GM19455 (cell line): ENCODE measurements at regions not wholly inside any gene's neighbourhood (a gene's known extent, or its start where the extent isn't known, plus 50 kb on each side); places are given as distances from the start of the nearest gene placed in this dataset.

Experiments
- ATAC-seq: cut with Tn5 transposase; IDR thresholded peaks from one replicate; pipeline ENCODE4 v1.9.1; 2021; ENCODE audit not compliant: unreplicated experiment

DNA sequence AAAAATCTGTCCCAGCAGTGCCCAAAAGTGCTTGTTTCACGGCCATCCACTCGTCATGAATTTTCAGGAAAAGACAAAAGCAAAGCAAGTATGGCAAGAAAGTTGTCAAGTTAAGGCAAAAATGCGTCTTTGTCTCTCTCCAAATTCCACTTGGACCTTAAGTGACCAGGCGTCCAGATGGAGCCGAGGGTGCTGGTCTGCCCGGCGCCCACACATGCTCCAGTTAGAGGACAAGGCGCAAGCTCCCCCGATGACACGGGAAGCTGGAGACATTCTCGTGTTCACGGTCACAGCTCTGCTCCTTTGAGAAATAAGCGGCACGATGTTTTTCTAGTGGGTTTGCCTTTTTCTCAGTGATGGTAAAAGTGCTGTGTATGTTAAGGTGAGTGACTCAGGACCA, 219.0 kb downstream of the BRD1 start:
- ATAC-seq = no peak

- ATAC-seq = no peak
These were observed 219.4 kb downstream of the BRD1 start for GRCh38 chr22:49608228-49608627.

DNA sequence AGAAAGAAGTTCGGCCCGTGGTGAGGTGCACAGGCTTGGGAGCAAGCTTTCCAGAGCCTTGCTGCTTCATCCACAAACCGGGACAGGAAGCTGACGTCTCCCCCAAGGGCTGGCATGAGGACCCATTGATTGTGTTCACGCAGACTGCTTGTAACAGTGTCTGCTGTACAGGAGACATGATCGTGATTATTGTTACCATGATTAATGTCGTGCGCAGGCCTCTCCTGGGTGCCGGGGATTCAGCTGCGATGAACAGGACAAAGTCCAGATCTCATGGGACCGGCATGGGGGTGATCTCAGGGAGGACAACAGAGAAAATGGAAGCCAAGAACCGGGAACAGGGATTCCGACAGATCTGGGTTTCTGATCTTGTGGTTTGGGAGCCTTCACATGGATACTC, 219.9 kb downstream of the BRD1 start:
- ATAC-seq = no peak

GRCh38 chr22:49606562-49607290, 220.9 kb downstream of the BRD1 start:
- no peak for ATAC-seq

- ATAC-seq = no peak
These were observed 222.9 kb downstream of the BRD1 start for GRCh38 chr22:49604732-49605302.

GRCh38 chr22:49603016-49603415, 224.7 kb downstream of the BRD1 start:
- no peak for ATAC-seq

DNA sequence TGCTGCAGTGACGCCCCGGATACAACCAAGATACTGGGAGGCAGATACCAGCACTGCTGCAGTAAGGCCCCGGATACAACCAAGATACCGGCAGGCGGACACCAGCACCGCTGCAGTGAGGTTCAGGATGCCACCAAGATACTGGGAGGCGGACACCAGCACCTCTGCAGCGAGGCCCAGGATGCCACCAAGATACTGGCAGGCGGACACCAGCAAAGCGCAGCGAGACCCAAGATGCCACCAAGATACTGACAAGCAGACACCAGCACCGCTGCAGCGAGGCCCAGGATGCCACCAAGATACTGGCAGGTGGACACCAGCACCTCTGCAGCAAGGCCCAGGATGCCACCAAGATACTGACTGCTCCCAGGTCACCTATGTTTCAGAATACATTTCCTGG, 225.2 kb downstream of the BRD1 start:
- no peak for ATAC-seq

DNA sequence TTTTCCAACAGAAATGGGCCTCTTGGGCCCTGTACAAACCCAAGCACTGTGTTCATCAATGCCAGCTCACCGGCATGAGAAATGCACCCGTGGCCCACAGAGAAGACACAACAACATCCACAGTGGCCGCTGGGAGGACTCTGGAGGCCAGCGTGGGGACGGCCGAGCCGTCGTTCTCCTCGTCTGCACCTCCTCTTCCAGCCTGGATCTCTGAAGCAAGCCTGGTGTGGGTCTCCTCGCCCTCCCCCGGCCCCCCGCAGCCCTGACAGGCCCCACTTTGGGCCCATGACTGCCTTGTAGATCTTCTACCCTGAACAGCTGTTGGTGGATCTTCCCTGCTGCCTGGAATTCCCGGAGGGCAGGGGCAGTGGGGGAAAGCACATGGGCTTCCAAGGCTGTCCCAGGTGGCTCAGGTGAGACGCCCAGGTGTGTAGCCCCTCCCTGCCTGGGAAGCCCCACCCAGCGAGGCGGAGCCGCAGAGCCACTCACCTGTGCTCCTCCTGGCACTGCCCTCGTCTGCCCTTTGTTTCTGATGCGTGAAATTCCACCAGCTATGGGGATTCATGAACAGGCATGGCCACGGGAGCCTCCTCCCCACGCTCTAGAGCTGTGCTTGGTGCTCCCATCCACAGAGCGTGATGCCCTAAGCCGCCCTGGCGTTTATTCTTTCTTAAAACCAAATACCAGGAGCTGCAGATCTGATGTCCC, 225.9 kb downstream of the BRD1 start:
- no peak for ATAC-seq

- ATAC-seq = no peak
These were observed 226.7 kb downstream of the BRD1 start for GRCh38 chr22:49600891-49601431.

DNA sequence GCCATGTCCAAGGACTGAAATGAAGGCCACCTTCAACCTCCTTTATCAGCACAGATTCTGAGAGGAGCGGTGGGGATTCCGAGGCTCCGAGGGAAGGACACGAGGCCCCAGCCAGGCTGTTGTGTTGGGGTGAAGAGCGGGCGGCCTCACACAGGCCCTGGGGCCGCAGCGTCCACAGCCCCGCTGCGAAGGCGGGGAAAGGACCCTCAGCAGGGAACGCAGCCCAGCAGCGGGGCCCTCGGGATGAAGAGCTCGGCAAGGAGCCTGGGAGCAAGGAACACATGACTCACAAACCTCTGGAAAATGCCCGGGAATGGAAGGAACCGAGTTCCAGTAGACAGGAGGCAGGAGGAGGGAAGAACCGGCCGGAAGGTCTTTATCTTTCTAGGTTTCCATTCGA, 227.2 kb downstream of the BRD1 start:
- no peak for ATAC-seq

GRCh38 chr22:49599691-49600455, 227.8 kb downstream of the BRD1 start:
- no peak for ATAC-seq

- no peak for ATAC-seq
These were observed 228.6 kb downstream of the BRD1 start for GRCh38 chr22:49599039-49599438.

GRCh38 chr22:49598338-49598737, 229.3 kb downstream of the BRD1 start:
- ATAC-seq = no peak

DNA sequence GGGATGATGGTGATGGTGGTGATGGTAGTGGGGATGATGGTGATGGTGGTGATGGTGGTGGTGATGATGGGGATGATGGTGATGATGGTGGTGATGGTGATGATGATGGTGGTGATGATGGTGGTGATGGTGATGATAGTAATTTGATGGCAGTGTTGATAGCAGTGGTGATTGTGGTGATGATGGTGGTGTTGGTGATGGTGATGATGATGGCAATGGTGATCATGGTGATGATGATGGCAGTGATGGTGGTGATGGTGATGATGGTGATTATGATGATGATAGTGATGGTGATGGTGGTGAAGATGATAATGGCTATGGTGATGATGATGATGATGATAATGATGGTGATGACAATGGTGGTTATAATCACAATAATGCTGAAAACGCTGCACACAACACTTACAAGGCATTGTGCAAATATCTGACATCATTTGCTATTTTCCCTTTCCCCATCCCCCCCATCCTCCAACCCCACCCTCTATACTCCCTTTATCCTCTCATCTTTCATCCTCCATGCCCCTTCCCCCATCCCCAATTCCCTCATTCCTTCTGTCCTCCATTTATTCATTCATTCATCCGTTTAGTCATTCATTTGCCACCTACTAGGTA, 230.1 kb downstream of the BRD1 start:
- ATAC-seq = no peak

DNA sequence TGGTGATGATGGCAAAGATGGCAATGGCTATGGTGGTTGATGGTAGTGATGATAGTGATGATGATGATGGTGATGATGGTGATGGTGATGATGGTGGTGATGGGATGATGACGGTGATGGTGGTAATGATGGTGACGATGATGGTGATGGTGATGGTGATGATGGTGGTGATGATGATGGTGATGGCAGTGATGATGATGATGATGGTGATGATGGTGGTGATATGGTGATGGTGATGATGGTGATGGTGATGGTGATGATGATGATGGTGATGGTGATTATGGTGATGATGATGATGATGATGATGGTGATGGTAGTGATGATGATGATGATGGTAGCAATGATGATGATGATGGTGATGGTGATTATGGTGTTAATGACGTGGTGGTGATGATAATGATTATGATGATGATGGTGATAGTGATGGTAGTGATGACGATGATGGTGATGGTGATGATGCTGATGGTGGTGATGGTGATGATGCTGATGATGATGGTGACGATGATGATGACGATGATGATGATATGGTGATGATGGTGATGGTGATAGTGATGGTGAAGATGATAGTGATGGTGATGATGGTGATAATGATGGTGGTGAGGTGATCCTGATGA, 232.1 kb downstream of the BRD1 start:
- no peak for ATAC-seq

GRCh38 chr22:49594078-49594477, 233.6 kb downstream of the BRD1 start:
- ATAC-seq = no peak

DNA sequence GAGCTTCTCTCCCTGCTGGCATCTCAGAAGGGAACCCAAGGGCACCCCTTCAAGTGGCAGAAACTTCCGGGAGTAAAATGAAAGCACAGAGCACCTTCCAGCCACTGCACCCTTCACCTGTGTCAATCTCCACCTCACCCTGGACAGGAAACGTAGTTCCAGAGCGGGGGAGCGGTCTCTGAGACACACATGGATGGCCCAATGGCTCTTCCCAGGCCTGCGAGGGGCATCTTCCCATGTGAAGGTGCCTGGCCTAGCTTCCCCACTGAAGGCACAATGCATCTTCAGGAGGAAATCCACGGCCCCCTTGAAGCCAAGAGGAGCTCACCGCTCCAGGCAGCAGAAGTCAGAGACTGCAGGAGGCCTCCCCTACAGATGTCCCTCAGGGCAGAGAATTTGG, 234.2 kb downstream of the BRD1 start:
- ATAC-seq = no peak

DNA sequence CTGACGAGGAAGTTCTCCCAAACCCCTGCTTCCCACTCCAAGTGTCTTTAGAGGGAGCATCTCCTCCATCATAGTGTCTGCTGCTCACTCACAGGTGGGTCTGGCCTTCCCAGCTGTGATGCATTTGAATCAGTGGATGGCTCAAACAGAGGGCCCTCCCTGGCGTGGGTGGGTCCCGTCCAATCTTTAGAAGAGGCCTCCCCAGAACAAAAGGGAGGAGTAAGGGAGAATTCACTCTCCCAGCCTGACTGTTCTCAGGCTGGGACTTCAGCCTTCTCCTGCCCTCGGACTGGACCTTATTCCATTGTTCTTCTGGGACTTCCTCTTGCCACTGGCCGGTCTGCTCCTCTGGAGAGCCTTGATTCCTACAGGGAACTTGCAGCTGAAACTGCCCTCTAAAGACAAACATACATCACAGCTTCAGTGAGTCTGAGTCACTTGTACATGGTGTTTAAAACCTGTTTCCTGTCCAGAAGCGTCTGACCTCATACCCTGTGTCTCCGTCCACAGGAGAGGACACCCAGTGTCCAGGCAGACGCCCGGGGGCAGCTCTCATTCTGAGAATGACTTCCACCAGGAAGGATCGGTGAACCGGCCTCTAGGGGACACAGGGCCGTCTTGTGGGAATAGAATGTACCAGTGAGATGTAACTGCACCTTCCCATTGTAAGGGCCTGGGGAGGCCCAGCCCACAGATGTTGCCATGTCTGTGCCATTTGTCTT, 234.7 kb downstream of the BRD1 start:
- no peak for ATAC-seq

- ATAC-seq = no peak
These were observed 236.7 kb downstream of the BRD1 start for GRCh38 chr22:49590851-49591445.
